ENCODE measurements at regions not wholly inside any gene's neighbourhood (a gene's known extent, or its start where the extent isn't known, plus 50 kb on each side); places are given as distances from the start of the nearest gene placed in this dataset.
"Not testable (repeated sequence)": the region's sequence is repeated elsewhere in the genome, so short reads cannot be mapped to it uniquely, and the experiment has no call there.

DNA sequence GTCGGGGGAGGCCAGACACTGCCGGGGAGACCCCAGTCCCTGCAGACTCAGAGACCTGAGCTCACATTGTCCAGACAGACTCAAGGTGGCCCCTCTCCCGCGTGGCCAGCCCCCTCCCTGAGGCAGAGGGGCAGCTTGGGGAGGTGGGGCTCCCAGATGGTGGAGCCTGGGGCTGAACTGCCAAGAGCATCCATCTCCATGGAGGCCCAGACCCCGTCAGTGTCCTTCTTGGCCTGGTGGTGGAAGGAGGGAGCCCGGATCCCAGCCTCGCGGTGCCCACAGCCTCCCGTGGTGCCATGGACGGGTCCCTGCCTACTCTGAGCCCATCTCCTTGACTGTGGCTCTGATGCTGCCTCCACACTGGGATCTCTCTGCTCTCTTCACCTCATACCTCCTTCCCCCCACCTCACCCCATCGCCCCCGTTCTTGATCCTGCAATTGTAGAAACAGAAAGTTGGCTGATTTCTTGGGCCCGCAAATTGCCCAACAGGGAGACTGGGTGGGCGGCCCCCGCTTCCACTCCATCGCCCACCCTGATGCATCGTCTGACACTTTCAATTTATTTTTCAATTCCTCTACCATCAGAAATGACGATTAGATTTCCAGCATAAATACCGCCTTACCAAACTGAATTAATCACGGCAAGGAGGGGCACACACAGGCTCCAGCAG is 348.9 kb downstream of the MATN1 start:
- DNase-seq, result no peak

DNA sequence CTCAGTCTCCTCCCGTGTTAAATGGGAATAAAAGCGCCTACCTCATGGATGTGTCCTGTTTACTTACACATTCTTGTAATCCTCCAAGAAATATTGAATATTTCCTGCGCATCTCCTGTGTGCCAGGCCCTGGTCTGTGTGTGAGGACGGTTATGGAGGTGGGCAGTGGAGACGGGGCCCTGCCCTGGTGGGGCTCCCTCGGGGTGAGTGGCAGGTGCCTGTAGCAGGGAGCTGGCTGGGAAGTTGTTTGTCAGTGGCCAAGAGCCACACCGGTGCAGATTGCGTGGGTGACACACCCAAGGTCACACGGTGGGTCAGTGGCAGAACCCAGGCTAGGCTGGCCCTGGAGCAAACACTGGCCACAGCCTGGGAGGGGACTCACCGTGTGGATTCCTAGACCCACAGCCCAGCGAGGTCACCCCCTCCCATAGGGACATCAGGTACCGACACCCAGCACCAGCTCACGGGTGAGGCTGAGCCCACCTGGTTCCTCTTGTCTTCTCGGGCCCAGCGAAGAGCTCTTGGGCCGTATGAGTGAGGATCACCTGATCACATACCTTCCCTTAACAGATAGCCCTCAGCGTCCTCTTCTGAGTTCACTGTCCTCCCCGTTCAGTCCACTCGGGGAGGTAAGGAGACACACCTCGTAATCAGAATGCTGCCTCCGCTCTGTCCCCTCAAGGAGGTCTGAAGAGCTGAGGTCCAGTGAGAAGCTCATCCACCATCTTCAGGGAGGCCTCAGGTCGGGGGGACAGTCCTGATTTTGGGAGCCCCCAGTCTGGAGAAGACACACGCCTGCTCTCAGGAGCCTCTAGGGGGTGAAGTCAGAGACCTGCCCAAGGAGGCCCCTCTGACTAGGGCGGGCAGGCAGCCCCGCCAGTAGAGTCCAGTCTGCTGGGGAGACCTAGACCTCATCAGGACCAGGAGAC is 349.6 kb downstream of the MATN1 start:
- DNase-seq, result no peak

DNA sequence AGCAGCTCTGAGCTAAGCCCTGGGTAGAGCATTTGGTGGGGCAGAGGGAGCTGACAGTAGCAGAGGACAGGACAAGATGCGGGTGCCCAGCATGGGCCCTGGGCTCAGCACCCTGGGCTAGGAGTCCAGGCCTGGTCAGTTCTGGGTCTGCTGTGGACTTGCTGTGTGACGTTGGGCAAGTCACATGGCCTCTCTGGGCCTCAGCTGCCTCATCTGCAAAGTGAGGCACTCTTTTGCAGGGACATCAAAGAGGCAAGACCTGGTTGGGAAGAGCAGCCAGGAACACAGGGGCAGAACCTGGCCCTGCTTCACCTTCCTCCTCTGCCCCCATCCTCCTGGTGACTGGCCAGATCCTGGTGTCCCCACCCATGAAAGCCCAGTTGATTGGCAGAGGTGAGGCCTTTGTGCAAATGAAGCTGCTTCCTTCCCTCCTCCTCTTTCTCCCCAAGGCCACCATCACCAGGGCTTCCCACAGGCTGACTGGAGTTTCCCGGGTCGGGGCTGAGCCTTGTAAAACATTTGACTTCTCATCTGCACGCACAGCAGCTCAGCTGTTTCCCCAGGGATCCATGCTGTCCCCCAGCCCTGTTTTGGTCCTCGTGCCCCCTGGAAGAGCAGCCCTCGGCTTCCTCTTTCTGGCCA is 350.5 kb downstream of the MATN1 start:
- DNase-seq, result no peak

DNA sequence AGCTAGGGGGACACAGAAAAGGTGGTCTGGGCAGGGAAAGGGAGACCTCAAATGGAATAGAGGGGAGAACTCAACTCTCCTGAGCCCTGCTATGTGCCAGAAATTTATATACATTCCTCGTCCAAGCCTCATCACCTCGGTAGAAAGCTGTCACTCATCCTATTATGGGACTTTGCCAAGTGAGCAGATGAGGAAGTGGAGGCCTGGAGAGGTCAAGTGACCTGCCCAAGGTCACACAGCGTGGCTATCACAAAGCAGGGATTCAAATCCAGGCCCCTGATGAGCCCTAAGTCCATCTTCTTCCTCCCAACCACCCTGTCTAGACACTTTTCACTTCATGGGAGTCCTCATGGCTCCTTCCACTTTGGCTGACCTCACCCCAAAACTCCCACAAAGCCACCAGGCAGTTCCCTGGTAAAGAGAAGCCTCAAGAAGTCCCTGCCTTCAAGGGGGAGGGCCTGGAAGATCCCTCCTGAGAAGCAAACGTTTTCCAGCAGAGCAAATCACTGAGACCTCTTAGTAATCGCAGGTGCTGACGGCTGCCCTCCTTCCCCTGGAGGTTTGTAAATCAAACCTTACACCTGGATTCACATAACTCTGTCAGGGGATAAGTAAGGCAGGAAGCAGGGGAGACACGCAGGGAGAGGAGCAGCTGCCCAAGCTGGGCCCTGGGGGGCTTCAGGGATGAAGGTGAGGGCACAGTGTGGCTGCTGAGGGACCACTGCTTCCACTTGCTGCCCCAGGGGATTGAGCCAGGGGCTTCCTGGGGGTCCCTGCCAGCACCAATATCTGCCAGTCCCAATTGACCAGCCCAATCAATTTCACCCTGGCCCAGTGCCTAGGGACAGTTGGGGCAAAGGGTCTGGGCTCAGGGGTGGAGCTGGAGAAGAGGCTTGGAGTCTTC is 351.2 kb downstream of the MATN1 start:
- no peak for DNase-seq

DNA sequence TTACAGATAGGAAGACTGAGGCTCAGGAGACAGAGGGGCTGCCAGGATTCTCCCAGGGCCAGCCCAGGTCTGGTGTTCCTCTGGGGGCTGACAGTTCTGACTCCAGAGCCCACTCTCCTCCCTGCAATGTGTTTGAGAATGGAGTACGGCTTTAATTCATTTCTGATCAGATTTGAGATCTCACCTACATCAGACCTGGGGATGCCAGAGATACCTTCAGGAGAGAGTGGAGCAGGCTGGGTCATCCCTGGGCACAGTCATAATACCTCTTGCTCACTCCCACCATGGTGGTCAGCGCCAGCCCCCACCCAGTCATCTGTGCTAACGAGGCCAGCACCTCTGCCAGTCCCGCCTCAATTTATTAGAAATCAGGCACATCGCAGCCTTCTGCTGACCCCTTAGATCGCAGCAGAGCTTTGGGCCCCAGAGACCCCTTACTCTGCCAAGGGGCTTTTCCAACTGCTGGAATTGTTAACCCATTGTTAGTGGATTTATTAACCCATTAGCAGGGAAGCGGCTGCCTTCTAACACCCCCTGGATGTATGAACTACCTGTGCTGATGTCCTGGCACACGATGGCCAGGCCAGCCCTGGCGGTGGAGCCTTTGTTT is 352.1 kb downstream of the MATN1 start:
- DNase-seq, result no peak

DNA sequence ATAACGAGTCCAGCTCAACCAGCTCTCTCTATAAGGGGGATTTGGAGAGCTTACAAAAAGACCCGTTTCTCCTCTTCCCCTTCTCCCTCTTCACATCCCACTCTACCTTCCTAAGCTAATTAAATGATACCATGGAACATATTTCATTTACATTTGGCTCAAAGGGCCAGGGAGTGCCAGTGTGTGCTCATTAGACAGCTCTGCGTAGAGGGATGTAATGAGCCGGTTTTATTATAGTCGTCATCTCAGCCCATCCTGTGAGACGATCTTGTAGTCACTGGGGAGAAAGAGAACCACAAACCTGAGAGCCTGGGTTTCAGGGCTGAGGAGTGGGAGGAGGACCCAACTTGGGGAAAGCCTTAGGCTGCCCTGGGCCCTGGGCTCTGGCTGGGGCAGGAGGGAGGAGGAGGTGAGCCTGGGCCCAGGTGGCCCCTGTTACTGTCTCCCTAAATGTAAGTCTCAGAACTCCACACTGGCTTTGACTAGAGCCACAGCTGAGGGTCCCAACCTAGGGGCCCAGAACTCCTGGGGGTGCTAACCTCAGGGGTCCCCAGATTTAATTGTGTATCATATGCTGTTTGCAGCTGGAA is 354.6 kb downstream of the MATN1 start:
- DNase-seq, result no peak

DNA sequence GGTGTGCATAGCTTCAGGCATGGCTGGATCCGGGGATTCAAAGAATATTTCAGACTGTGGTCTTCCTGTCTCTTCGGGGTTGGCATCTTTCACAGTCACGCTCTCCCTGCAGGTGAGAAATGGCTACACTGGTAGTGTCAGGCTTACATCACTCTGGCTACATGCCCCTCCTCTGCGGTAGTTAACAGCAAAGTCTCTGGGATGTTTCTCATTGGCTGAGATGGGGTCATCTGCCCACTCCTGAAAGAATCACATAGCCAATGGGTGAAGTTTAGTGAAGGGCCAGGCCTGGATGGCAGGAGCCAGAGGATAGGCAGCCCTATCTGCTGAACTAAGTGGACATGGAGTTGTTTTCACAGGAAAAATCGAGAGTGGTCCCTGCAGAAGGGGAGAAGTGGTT is 356.5 kb downstream of the MATN1 start:
- no peak for DNase-seq

DNA sequence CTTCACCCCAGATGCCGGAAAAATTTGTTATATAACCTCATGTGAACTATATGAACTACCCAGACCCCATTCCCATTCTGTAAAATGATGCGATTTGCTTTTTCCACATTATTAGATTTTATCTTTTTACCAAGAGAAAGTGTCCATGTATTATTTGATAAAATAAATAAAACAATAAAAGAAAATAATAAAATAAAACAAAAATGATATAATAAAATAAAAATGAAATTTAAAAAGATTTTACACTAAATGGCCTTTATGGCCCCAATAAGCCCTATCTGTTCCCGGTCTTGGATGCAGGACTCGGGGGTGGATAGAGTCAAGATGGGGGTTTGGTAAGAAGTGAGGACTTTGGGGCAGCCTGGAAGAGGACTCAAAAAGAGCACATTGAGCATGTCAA is 357.2 kb downstream of the MATN1 start:
- no peak for DNase-seq

DNA sequence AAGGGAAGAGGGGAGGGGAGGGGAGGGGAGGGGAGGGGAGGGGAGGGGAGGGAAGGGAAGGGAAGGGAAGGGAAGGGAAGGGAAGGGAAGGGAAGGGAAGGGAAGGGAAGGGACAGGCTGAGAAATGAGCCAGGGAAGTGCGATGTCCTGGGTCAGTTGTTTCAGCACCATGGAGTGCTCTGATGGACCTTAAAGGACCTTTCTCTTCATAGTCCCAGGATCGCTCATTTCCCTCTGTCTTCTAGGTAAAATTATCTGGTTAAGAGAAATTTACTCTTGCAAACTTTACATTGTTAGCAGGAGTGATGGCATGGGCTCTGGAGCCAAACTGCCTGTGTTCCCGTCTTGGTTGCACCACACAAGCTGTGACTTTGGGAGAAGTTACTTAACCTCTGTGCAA is 357.8 kb downstream of the MATN1 start:
- DNase-seq, result no peak

DNA sequence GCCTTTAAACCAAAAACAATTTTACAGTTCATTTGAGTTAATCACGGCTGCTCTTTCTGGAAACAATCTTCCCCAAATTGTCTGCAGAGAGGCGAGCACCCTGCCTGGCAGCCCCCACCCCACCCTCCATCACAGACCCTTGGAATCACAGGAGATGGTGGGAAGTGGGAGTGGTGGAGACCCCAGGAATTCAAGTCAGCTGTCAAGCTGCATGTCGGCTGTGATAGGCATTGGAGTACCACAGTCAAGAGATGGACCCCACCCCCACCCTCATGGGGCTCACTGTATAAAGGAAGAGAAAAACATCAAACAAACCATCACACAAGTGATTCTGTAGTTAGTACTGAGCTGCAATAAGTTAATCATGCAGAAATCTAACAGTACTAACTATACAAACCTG is 360.4 kb downstream of the MATN1 start:
- no peak for DNase-seq

DNA sequence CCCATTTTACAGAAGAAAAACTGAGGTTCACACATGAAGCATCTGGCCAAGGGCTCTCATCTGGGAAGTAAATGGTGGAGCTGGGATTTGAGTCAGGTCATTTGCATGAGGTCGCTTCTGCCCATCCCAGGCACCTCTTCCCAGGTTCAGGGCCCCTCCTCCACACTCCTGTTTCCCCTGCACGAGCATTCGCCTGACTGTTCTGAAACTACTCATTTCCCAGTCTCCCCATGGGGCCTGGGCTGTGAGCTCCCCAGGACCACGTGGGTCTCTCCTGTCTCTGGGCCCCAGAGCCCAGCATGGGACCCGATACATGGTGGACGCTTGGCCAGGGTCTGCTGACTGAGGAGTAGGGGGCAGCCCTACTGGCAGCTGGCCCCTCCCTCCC is 360.8 kb downstream of the MATN1 start:
- DNase-seq, result no peak

DNA sequence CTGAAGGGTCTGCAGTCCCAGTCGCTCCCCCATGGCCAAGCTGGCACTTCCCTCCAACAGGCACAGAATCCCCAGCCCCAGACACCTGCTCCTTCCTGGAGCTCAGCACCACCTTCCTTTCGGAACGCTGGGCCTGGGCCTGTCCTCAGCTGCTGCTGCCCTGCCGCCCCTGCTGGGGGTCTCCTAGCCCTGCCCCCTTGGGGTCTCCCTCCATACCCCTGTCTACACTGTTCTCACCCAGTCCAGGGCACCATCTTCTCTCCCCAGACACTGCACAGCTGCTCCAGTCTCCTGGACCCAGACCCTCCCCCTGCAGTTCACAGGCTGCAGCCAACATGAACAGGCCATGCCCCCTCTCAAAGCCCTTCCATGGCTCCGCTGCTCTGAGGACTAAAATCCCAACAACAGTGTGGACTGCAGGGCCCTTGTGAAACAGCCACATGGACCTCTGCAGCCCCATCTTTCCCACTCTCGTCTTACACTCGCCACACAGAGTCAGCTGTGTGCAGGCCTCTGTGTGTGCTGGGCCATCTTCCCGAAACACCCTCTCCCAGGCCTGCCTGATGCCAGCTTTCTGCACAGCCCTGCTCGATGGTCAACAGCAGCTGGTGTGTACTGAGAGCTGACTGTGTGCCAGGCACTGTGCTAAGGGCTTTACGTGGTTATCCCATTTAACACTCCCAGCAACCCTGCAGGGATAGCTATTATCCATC is 361.3 kb downstream of the MATN1 start:
- not testable (repeated sequence) for DNase-seq

DNA sequence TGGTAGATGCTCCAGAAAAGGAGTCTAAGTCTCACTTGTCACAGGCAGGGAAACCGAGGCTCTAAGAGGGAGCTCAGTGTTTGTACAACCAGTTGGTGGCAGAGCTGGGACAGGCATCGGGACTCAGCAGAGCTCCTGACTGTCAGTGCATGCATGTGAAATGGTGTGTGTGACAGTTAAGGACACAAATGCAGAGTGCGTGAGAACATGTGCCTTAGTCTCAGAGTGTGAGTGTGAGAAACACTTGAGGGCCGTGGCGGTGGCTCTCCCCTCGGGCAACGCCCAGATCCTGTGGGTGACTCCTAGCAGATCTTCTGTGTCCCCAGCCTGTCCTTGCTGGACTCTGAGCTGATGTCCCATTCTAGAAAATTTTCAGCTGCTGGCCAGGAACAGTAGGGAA is 362.6 kb downstream of the MATN1 start:
- no peak for DNase-seq

DNA sequence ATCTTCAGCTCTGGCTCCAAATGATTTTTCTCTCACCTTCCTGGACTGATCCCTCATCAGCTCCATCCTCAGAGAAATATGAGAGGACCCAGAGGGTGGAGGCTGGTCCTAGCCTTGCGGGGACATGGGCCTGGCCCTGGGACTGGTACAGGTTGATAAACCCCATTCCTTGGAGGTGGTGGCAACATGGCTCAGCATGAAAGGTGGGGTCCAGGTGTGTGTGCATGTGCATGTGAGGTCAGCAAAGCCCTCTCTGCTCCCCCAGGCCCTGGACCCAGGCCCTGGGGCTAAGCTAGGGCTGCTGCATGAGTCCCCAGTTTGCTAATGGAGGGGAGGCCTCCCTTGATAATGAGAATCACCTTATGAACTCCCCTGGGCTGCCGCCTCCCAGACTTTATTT is 363.1 kb downstream of the MATN1 start:
- no peak for DNase-seq

DNA sequence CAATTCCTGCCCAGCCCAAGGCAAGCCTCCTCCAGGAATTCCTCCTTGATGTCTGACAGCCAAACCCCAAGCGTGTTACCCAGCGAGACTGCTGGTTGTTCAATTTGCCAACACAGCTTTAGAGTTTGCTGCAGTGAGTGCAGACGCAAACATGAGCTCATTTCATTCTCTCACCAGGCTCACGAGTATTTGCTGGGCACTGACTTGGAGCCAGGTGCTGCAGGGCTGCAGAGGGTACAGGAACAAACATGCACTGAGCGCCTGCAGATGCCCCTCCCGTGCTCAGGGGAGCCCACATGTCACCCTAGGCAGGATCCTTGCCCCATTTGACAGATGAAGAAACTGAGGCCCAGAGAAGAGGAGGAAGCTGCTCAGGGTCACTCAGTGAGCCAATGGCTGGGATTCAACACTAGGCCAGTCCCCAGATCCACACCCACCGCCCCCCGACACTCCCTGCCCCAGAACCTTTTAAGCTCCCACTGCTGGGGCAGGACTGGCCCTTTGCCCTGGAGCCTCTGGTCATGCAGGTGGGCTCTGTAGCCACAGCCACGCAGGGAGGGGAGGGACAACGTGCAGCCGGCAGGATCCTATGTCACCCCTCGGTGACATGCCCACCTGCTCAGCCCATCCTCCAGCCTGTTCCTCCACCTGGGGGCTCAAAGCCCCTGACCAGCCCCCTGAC is 363.7 kb downstream of the MATN1 start:
- DNase-seq, result no peak

DNA sequence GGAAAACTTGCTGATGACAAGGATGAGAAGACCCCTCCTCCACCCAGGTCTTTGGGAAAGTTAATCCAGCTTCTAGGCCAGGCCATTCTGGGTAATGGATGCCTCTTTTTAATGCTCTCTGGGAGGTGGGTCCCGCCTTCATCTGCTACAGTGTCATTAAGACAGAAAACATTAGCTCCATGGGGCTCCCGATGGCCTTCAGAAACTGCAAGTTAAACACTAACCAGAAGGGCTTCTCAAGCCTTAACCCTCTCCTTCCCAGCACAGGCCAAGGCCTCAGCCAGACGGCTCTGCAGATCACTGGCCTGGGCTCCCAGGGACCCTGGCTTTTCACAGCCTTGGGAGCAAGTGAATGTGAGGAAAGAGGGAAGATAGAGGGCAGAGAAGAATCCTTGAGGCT is 364.9 kb downstream of the MATN1 start:
- no peak for DNase-seq

DNA sequence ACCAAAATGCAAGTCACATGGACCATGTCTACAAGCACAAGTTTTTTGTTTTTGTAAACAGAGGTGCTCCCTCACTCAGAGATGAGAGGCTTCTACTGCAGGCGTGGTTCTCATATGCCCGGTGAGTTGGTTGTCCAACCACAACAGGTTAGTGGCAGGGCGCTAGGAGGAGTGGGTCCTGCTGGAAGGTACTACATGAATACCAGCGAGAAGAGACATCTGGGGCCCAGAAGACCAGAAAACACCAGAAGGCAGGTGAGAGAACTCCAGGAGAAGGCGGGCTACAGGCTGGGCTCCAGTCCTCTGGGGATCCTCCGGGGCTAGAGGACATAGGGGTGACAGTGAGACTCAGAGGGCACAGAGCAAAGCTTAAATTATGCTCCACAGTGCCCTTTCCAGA is 366.5 kb downstream of the MATN1 start:
- no peak for DNase-seq

DNA sequence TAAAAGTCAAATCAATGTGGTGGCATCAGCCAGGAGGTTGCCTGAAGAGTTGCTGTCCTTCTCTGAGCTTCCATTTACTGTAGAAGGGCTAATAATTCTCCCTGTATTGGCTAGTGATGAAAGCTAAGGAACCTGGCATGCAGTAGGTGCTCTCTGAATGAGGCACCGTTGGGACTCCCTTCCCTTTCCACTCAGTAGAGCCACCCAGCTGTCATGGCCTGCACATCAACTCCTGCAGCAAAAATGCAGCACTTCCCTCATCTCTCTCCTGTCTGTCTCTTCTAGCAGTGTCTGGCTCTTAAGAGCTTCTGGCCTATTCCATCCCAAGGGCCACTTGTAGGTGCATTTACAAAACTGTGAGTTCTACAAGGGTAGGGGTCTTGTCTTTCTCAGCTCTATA is 369.0 kb downstream of the MATN1 start:
- no peak for DNase-seq

DNA sequence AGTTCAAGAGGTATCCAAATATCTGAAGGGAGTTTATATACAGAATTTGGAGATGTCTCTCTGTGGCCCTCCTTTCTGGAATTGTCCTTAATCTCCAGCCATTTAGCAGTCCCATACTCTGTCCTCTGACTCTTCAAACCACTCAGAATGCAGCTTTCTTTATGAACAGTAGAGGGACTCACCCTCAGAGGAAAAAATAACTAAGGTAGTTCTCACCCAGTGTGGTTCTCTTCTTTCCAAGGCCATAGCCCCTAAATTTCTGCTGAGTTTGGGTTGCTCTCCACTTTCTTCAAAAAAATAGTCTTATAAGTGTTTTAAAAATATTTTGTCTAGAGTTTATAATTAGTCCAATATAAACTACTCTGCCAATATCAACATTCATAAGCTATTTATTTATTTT is 369.7 kb downstream of the MATN1 start:
- DNase-seq, result no peak

DNA sequence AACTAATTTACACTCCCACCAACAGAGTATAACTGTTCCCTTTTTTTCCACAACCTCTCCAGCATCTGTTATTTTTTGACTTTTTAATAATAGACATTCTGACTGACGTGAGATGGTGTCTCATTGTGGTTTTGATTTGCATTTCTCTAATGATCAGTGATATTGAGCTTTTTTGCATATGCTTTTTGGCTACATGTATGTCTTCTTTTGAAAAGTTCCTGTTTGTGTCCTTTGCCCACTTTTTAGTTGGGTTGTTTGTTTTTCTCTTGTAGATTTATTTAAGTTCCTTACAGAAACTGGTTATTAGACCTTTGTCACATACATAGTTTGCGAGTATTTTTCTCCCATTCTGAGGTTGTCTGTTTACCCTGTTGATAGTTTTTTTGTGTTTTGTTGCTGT is 375.2 kb downstream of the MATN1 start:
- no peak for DNase-seq
